Esophagus squamous epithelium (tissue), 5 donors: ENCODE measurements at regions not wholly inside any gene's neighbourhood (a gene's known extent, or its start where the extent isn't known, plus 50 kb on each side); places are given as distances from the start of the nearest gene placed in this dataset.

ENCODE experiments used
- DNase-seq: peaks from one replicate; lab custom pipeline; 2025; lab: John Stamatoyannopoulos, UW
- H3K27ac ChIP-seq, 4 donors: fragments of 200-600 bp; sonication (generic); one replicate each; pipeline ENCODE4 v1.5.1; 2016 to 2019; ENCODE audit warnings: mild to moderate bottlenecking in 1 of 4
- H3K27me3 ChIP-seq, 4 donors: fragments of 200-600 bp; sonication (generic); 1 replicate in 3 of 4; 2 replicates in 1 of 4; pipeline versions ENCODE4 v1.5.1 to v1.6.0; 2017 to 2021; ENCODE audit warnings: antibody characterized with exemption in 1 of 4
- H3K36me3 ChIP-seq, 3 donors: fragments of 200-600 bp; sonication (generic); one replicate each; pipeline ENCODE4 v1.5.1; 2016 to 2019
- H3K4me1 ChIP-seq, 3 donors: fragments of 200-600 bp; sonication (generic); one replicate each; pipeline ENCODE4 v1.5.1; 2017 to 2019
- H3K4me3 ChIP-seq, 4 donors: fragments of 200-600 bp; sonication (generic); 1 replicate in 3 of 4; 2 replicates in 1 of 4; pipeline ENCODE4 v1.5.1; 2016 to 2019; ENCODE audit warnings: mild to moderate bottlenecking in 2 of 4, moderate library complexity in 1 of 4
- H3K9me3 ChIP-seq, 3 donors: fragments of 200-600 bp; sonication (generic); one replicate each; pipeline ENCODE4 v1.5.1; 2016 to 2019
- CTCF ChIP-seq, 6 experiments: fragments of 450-650 bp in 4 of 6; fragments of 200-600 bp in 2 of 6; sonication (generic) in 2 of 6; IDR thresholded peaks; one replicate each; pipeline ENCODE4 v1.5.1; 2016 to 2019; ENCODE audit warnings: antibody characterized with exemption in 6 of 6, mild to moderate bottlenecking in 4 of 6, moderate library complexity in 4 of 6
- POLR2A ChIP-seq, 4 donors: fragments of 450-650 bp; IDR thresholded peaks; one replicate each; pipeline ENCODE4 v1.6.1; 2017; ENCODE audit warnings: antibody characterized with exemption in 4 of 4, mild to moderate bottlenecking in 4 of 4, moderate library complexity in 3 of 4
- WGBS, 2 donors: methylation state at CpG; one replicate each; pipeline ENCODE4 v1.1.5; 2018; 5-methylcytosine and 5-hydroxymethylcytosine counted together
- intact Hi-C: fragments of 100-400 bp; cut with DNase I; formaldehyde crosslinking; loops from one replicate; pipeline ENCODE4 v1.15.0; 2022
- donor health status: DM: yes; HTN: yes; CAD: no.

GRCh38 chr10:111222961-111223360 lies 146.1 kb downstream of the ADRA2A start:
- Histone ChIP-seq H3K4me1 (no peaks in the 10 kb centered on the region), H3K27me3 (peaks cover 0 to 17% (median 0%) of the 10 kb centered on the region in 4 donors), H3K9me3 (no peaks in the 10 kb centered on the region), H3K27ac (no peak overlapping the region), H3K4me3 (no peak overlapping the region), H3K36me3 (no peaks in the 10 kb centered on the region)
- TF ChIP-seq POLR2A (IDR thresholded peaks at IDR 0.05): no peak
- TF ChIP-seq CTCF (IDR thresholded peaks at IDR 0.05): no peak
- intact Hi-C loops: no loop called here
- 49 to 56% methylated on average over 3 of the region's 4 CpGs for WGBS, 2 donors
- DNase-seq: no peak

GRCh38 chr10:111231779-111232178 lies 154.9 kb downstream of the ADRA2A start:
- 29 to 35% methylated on average over 5 of the region's 5 CpGs for WGBS, 2 donors
- Histone ChIP-seq H3K36me3 (no peaks in the 10 kb centered on the region), H3K4me3 (no peak overlapping the region), H3K27me3 (no peaks in the 10 kb centered on the region), H3K4me1 (no peaks in the 10 kb centered on the region), H3K27ac (no peak overlapping the region), H3K9me3 (no peaks in the 10 kb centered on the region)
- DNase-seq: no peak
- no peak for TF ChIP-seq CTCF (IDR thresholded peaks at IDR 0.05)
- TF ChIP-seq POLR2A (IDR thresholded peaks at IDR 0.05): no peak
- intact Hi-C loops: no loop called here

GRCh38 chr10:111233439-111233838 lies 156.6 kb downstream of the ADRA2A start:
- intact Hi-C loops: no loop called here
- Histone ChIP-seq H3K36me3 (no peaks in the 10 kb centered on the region), H3K4me3 (no peak overlapping the region), H3K27ac (no peak overlapping the region), H3K27me3 (no peaks in the 10 kb centered on the region), H3K4me1 (no peaks in the 10 kb centered on the region), H3K9me3 (no peaks in the 10 kb centered on the region)
- TF ChIP-seq CTCF (IDR thresholded peaks at IDR 0.05): no peak
- no peak for TF ChIP-seq POLR2A (IDR thresholded peaks at IDR 0.05)
- 43 to 57% methylated on average over 1 of the region's 1 CpG for WGBS, 2 donors
- no peak for DNase-seq

GRCh38 chr10:111234234-111234913 lies 157.5 kb downstream of the ADRA2A start:
- Histone ChIP-seq H3K27ac (no peak overlapping the region), H3K4me3 (no peak overlapping the region), H3K36me3 (no peaks in the 10 kb centered on the region), H3K4me1 (no peaks in the 10 kb centered on the region), H3K9me3 (no peaks in the 10 kb centered on the region), H3K27me3 (no peaks in the 10 kb centered on the region)
- 72 to 87% methylated on average over 5 of the region's 5 CpGs for WGBS, 2 donors
- TF ChIP-seq POLR2A (IDR thresholded peaks at IDR 0.05) (no peak), CTCF (IDR thresholded peaks at IDR 0.05) (no peak)
- intact Hi-C loops: no loop called here
- DNase-seq: no peak

- Histone ChIP-seq H3K27me3 (no peaks in the 10 kb centered on the region), H3K4me1 (no peaks in the 10 kb centered on the region)
- 59 to 79% methylated on average over 2 of the region's 2 CpGs for WGBS, 2 donors
Measured at GRCh38 chr10:111234914-111235302, 158.1 kb downstream of the ADRA2A start.

More at GRCh38 chr10:111234914-111235302, 158.1 kb downstream of the ADRA2A start:
- no peak for TF ChIP-seq CTCF (IDR thresholded peaks at IDR 0.05)
- TF ChIP-seq POLR2A (IDR thresholded peaks at IDR 0.05): no peak
- H3K9me3 ChIP-seq: no peaks in the 10 kb centered on the region
- H3K36me3 ChIP-seq: no peaks in the 10 kb centered on the region
- no peak for DNase-seq
- no peak overlapping the region for H3K27ac ChIP-seq
- no peak overlapping the region for H3K4me3 ChIP-seq
- intact Hi-C loops: no loop called here
